A549 (cell line): ENCODE measurements at regions not wholly inside any gene's neighbourhood (a gene's known extent, or its start where the extent isn't known, plus 50 kb on each side); places are given as distances from the start of the nearest gene placed in this dataset.

ENCODE experiments used
- CHD2 ChIP-seq: fragments of 150-350 bp; IDR thresholded peaks from 2 replicates; pipeline ENCODE4 v1.6.1; 2014; ENCODE audit warnings: low read length; ENCODE audit not compliant: partially characterized antibody
- CTCF ChIP-seq: fragments of >200 bp; sonication (Bioruptor Twin); formaldehyde crosslinking; IDR thresholded peaks from 3 replicates; pipeline ENCODE4 v1.5.1; 2016
- EP300 ChIP-seq, 2 experiments: fragments of >200 bp; sonication (Bioruptor Twin); formaldehyde crosslinking; IDR thresholded peaks; 2 replicates in 1 of 2; 3 replicates in 1 of 2; pipeline ENCODE4 v1.6.1; 2016 to 2017
- MAX ChIP-seq: IDR thresholded peaks from 2 replicates; pipeline ENCODE4 v1.6.1; 2012
- MAZ ChIP-seq: fragments of 150-350 bp; IDR thresholded peaks from 2 replicates; pipeline ENCODE4 v1.6.1; 2014; ENCODE audit warnings: antibody characterized with exemption, low read depth, low read length, borderline replicate concordance
- REST ChIP-seq: fragments of 200-600 bp; sonication (generic); IDR thresholded peaks from 2 replicates; pipeline ENCODE4 v1.6.1; 2016; ENCODE audit warnings: antibody characterized with exemption, mild to moderate bottlenecking, moderate library complexity

DNA sequence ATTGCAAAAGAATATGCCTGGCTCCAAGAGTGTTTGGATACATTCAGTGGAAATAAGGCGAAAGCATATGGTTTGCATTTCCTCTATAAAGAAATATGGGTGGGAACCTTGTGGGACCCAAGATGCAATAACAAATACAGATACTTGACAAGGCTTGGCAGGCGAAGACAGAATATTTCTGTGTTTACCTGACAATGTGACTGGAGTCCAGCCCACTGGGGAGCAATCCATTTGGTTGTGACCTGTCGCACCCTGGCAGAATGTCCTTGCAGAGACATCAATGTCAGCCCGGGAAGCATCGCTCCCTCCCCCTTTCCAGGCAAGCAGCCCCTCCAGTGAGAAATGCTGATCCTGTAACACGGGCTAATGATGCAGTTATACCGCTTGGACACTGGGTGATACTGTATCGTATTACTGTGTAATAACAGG lies 296.6 kb downstream of the MAF start:
- TF ChIP-seq CTCF (no peak), MAZ (no peak), EP300 (IDR thresholded peaks at IDR 0.05) (no peak), REST (no peak), CHD2 (no peak), MAX (no peak)
